HL-60 (cell line): ENCODE measurements at regions not wholly inside any gene's neighbourhood (a gene's known extent, or its start where the extent isn't known, plus 50 kb on each side); places are given as distances from the start of the nearest gene placed in this dataset.

Experiments used
- DNase-seq, 2 experiments: peaks; one replicate each; pipeline ENCODE4 v3.0.0-alpha.2; 2010 to 2020; ENCODE audit warnings: low read depth in 1 of 2, low spot score in 1 of 2
- H3K27ac ChIP-seq: fragments of 250-450 bp; sonication (Bioruptor Pico); replicated peaks from 2 replicates; pipeline ENCODE4 v1.5.1; 2020; ENCODE audit warnings: mild to moderate bottlenecking, moderate library complexity
- H3K27me3 ChIP-seq: fragments of 250-450 bp; sonication (Bioruptor Pico); 2 replicates; pipeline ENCODE4 v1.5.1; 2021; ENCODE audit warnings: mild to moderate bottlenecking, moderate library complexity; ENCODE audit not compliant: insufficient read depth, poor library complexity, severe bottlenecking
- H3K4me3 ChIP-seq: replicated peaks from 2 replicates; pipeline ENCODE4 v1.5.1; 2011; ENCODE audit warnings: mild to moderate bottlenecking, control low read depth, low read length; ENCODE audit not compliant: insufficient read depth
- GABPA ChIP-seq: IDR thresholded peaks from 2 replicates; pipeline ENCODE4 v1.6.1; 2012; ENCODE audit warnings: low read depth
- POLR2AphosphoS5 ChIP-seq: IDR thresholded peaks from 2 replicates; pipeline ENCODE4 v1.6.1; 2012; ENCODE audit warnings: low read depth
- SPI1 ChIP-seq: IDR thresholded peaks from 2 replicates; pipeline ENCODE4 v1.6.1; 2012; ENCODE audit warnings: low read depth, mild to moderate bottlenecking, borderline replicate concordance
- TF ChIP-seq, protein P1 (sequence below): IDR thresholded peaks from one replicate; pipeline ENCODE4 v1.5.1; 2011; ENCODE audit warnings: low read length, control low read depth, inconsistent platforms; ENCODE audit not compliant: insufficient read depth
- TF ChIP-seq, protein P2 (sequence below): IDR thresholded peaks from 2 replicates; pipeline ENCODE4 v1.6.1; 2012; ENCODE audit warnings: low read depth; ENCODE audit not compliant: insufficient replicate concordance

DNA sequence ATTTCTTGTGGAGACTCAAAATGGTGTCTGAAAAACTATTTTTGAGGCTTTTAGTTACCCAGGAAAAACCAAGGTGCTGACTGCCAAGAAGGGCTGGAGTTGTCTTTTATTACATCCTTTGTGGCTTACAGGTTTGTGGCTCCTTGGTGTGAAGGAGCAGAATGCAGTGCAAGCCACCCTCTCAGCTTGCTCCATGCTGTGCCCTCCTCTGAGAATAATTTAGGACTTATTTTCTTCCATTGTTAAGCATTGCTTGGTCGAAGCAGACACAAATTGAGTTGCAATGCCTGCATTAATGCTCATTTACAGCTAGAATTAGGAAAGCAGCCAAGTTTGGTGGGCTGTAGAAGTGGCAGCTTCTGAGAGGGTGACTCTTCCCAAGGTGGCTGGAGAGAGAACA lies 272.2 kb downstream of the KIF4B start:
- DNase-seq: no peak
- no peak for TF ChIP-seq GABPA
- TF ChIP-seq, protein P1, sequence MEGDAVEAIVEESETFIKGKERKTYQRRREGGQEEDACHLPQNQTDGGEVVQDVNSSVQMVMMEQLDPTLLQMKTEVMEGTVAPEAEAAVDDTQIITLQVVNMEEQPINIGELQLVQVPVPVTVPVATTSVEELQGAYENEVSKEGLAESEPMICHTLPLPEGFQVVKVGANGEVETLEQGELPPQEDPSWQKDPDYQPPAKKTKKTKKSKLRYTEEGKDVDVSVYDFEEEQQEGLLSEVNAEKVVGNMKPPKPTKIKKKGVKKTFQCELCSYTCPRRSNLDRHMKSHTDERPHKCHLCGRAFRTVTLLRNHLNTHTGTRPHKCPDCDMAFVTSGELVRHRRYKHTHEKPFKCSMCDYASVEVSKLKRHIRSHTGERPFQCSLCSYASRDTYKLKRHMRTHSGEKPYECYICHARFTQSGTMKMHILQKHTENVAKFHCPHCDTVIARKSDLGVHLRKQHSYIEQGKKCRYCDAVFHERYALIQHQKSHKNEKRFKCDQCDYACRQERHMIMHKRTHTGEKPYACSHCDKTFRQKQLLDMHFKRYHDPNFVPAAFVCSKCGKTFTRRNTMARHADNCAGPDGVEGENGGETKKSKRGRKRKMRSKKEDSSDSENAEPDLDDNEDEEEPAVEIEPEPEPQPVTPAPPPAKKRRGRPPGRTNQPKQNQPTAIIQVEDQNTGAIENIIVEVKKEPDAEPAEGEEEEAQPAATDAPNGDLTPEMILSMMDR: no peak
- no peak for TF ChIP-seq POLR2AphosphoS5
- TF ChIP-seq, protein P2, sequence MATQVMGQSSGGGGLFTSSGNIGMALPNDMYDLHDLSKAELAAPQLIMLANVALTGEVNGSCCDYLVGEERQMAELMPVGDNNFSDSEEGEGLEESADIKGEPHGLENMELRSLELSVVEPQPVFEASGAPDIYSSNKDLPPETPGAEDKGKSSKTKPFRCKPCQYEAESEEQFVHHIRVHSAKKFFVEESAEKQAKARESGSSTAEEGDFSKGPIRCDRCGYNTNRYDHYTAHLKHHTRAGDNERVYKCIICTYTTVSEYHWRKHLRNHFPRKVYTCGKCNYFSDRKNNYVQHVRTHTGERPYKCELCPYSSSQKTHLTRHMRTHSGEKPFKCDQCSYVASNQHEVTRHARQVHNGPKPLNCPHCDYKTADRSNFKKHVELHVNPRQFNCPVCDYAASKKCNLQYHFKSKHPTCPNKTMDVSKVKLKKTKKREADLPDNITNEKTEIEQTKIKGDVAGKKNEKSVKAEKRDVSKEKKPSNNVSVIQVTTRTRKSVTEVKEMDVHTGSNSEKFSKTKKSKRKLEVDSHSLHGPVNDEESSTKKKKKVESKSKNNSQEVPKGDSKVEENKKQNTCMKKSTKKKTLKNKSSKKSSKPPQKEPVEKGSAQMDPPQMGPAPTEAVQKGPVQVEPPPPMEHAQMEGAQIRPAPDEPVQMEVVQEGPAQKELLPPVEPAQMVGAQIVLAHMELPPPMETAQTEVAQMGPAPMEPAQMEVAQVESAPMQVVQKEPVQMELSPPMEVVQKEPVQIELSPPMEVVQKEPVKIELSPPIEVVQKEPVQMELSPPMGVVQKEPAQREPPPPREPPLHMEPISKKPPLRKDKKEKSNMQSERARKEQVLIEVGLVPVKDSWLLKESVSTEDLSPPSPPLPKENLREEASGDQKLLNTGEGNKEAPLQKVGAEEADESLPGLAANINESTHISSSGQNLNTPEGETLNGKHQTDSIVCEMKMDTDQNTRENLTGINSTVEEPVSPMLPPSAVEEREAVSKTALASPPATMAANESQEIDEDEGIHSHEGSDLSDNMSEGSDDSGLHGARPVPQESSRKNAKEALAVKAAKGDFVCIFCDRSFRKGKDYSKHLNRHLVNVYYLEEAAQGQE: no peak
- no peak for TF ChIP-seq SPI1
- Histone ChIP-seq H3K27me3 (no peaks in the 10 kb centered on the region), H3K4me3 (no peak overlapping the region), H3K27ac (no peak overlapping the region)

DNA sequence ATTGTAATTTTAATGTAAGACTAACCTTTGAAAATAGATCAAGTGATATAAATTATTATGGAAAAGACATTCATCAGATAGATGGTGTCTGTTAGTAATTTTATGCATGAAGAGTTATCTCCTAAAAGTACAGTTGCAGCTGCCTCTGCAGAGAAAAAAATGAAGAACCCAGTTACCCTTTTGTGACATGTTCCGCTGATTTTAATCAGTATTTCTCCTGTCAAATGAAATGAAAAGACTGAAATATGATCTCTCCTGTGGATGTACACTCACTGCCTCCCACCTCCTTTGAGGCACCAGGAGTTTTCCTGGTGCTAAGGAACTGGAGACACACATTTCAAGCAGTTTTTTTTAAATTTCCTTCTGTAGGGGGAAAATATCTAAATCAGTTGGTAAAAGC lies 277.4 kb downstream of the KIF4B start:
- H3K27ac ChIP-seq: no peak overlapping the region
- no peaks in the 10 kb centered on the region for H3K27me3 ChIP-seq
- TF ChIP-seq, protein P1: no peak
- TF ChIP-seq SPI1: no peak
- TF ChIP-seq GABPA: no peak
- TF ChIP-seq POLR2AphosphoS5: no peak
- TF ChIP-seq, protein P2: no peak
- H3K4me3 ChIP-seq: no peak overlapping the region
- no peak for DNase-seq

DNA sequence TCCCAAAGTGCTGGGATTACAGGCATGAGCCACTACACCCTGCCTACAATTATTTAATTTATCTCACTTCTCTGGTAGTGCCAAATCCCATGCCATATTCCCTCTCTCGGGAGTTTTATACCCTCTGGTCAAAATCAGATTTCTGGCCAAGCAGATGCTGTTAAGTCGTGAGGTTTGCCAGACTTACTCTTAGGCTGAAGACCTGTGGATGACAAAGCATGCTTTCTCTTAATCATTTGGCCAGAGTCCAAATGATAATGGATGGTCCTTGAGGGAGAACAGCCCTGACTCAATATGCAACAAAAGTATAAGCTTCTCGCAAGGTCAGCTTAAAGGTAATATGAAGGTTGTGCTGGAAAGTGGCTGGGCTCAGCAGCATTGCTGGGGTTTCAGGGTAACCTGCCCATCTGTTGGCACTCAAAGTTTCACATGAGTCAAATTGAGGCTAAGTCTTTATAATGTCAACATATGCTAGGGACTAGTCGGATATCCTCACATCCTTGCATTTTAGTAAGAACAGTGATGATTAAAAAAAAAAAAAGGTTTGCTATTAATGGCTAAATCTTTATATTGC lies 280.1 kb downstream of the KIF4B start:
- no peak overlapping the region for H3K27ac ChIP-seq
- no peaks in the 10 kb centered on the region for H3K27me3 ChIP-seq
- no peak for DNase-seq
- TF ChIP-seq, protein P2: no peak
- no peak for TF ChIP-seq GABPA
- no peak for TF ChIP-seq POLR2AphosphoS5
- TF ChIP-seq, protein P1: no peak
- TF ChIP-seq SPI1: no peak
- H3K4me3 ChIP-seq: no peak overlapping the region
